NCI-H1436 (cell line): ENCODE measurements at regions not wholly inside any gene's neighbourhood (a gene's known extent, or its start where the extent isn't known, plus 50 kb on each side); places are given as distances from the start of the nearest gene placed in this dataset.
"Not testable (repeated sequence)": the region's sequence is repeated elsewhere in the genome, so short reads cannot be mapped to it uniquely, and the experiment has no call there.

Experiments used
- DNase-seq: peaks from one replicate; lab custom pipeline; 2025; lab: John Stamatoyannopoulos, UW

GRCh38 chr14:36411951-36412350, 91.5 kb upstream of the MBIP start:
- not testable (repeated sequence) for DNase-seq

GRCh38 chr14:36408388-36408787, 88.0 kb upstream of the MBIP start:
- no peak for DNase-seq

DNA sequence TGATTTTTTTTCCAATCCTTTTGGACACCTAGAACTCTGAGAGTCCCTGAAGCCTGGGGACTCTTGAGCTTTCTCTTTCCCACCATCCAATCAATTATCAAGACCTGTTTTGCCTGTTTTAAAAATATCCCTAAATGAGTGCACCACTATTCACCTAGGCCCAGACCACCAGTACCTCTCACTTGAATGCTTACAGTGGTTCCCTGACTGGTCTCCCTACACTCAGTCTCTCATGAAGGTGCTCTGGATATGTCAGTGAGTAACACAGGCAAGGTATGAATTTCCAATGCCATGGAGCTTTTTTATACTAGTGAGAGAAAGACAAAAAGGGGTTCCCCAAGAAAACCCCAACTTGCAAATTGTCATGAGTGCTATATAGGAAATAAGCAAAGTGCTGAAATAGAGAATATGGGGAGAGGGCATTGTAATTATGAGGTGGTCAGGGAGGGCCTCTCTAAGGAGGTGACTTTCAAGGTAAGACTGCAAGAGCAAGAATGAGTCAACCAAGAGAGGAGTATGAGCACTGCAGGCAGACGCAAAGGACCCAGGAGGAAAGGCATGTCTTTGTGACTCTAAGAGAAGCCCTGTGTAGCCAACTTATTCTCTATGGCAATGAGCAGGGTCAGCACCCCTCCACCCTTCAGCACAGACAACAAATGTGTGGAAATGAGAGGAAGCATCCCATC, 85.3 kb upstream of the MBIP start:
- no peak for DNase-seq

GRCh38 chr14:36402867-36403266, 82.4 kb upstream of the MBIP start:
- no peak for DNase-seq

DNA sequence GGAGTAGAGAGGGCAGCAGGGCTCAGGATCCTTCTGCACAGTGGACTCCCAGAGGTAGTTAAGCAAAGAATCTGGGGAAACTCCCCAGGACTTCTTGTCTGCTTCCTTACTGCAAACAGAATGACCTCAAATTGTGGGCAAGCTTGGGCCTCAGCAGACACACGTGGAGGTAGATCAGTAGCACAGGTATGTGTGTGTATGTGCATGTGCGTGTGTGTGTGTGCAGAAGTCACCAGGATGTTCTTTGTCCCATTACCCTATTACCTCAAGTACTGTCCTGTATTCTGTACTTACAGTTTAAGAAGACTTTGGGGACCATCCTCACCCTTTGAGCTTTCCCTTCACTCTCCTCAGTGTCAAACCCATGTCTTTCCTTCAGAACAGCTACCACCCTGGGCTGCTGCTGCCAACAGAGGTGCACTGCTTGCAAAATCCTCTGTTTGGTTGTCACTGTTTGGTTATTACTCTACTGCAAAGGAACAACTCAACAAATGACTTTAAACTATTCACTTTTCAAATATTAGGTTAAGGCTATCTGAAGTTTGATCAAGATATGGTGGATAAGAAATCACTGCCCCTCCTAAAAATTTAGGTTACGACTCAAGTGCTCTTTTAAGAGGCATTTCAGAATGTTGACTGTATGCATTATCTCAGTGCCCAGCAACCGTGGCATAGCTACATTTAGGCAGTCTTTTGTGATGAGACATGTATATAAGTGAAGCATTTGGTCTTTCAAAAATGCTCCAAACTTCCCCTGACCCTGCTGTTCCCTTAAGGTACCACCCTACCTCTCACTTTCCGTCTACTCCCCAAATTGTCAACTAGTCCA, 78.2 kb upstream of the MBIP start:
- DNase-seq = no peak

DNA sequence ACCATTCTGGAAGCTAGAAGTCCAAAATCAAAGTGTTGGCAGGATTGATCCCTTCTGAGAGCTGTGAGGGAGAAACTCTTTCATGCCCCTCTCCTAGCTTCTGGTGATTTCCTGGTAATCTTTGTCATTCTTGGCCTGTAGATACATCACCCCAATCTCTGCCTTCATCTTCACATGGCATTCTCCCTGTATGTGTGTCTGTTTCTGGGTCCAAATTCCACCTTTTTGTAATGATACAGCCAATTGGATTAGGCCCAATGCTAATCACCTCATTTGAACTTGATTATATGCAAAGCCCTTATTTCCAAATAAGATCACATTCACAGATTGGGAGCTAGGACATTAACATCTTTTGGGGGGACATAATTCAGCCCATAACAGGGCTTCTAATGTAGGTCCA, 76.9 kb upstream of the MBIP start:
- DNase-seq = no peak

- DNase-seq = no peak
Measured at GRCh38 chr14:36396798-36397197, 76.4 kb upstream of the MBIP start.

- DNase-seq = no peak
Measured at GRCh38 chr14:36394593-36394992, 74.2 kb upstream of the MBIP start.

DNA sequence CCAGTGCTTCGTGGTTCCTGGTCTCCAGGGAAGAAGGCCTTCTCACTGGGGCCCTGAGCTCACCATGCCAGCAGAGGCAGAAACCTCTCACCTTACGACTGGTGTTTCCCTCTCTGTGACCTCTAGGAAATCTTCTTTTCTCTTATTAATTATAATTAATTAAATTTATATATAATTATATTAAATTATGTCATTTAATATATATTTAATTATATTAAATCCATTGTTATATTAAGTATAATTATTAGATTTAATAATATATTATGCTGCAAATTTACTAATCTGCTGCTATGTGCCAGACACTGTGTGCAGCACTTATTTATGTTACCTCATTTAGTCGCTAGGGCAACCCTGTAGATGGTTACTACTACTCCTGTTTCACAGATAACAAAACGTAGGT, 70.3 kb upstream of the MBIP start:
- DNase-seq = no peak

DNA sequence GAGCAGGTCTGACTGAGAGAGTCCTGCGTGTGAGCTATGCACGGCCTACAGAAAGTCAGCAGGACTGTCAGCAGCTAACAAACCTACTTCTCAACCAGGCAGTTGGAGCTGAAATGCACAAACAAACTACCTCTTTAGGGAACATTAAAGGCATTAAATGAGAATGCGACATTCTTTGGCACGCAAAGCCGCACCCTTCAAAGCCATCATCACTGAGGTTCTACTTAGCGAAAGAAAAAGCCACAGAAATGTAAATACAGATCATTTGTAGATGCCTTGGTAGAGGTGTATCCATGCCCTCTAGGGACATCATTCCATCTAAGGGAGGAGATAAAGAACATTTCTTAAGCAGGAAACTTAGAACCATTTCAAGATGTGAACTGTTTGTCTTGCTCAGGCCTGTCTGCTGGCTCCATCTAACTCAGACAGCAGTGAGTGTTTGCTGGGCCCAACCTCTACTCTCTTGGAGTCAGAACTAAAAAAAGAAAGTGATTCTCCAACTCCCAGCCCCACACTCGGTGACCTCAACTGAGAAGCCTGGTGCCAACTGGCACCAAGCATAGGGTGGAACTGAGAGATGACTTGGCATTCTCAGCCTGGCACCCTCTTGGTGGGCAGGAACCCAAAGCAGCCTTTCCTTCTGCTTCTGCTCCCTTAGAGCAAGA, 63.5 kb upstream of the MBIP start:
- no peak for DNase-seq

DNA sequence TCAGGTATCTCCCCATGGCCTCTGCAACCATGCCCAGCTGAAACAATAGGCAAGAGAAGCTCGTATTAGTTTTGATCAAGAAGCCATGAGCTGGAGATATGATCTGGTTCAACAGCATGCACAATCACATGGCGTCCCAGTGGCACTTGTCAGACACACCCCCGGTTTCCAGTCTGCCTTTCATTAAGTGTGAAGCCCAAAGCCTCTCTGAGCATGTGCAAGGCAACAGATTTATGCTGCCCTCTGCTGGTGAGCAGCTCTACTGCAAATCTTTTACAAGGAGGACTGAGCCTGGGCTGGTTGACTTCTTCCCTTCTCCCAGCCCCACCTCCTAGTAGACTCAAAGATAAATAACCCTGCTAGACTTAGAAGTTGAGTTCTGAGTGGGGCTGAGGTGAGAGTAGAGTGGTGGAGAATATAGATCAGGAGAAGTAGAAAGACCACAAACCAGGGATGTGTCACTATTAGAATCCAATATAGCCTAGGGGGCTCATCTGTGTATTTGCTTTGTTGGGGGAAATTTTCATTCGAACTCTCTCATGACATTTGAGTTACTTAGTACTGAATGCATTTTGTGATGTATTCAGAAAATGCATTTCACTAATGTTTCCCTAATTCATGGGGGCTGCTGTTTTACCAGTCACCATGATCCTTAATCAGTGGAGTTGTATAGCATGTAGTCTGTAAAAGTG, 53.7 kb upstream of the MBIP start:
- DNase-seq = peak; percentile 89
